Fibroblast of the aortic adventitia (primary cell): ENCODE measurements at regions not wholly inside any gene's neighbourhood (a gene's known extent, or its start where the extent isn't known, plus 50 kb on each side); places are given as distances from the start of the nearest gene placed in this dataset.

Experiments used
- DNase-seq: peaks from one replicate; pipeline ENCODE4 v3.0.0-alpha.2; 2010; ENCODE audit warnings: low read depth
- H3K4me3 ChIP-seq: 2 replicates; pipeline ENCODE4 v1.5.1; 2011; ENCODE audit warnings: low read depth, mild to moderate bottlenecking, control low read depth, low read length, moderate library complexity
- TF ChIP-seq, protein P1 (sequence below): IDR thresholded peaks from 2 replicates; pipeline ENCODE4 v1.5.1; 2011; ENCODE audit warnings: mild to moderate bottlenecking, low read length, control low read depth, inconsistent platforms; ENCODE audit not compliant: insufficient read depth

DNA sequence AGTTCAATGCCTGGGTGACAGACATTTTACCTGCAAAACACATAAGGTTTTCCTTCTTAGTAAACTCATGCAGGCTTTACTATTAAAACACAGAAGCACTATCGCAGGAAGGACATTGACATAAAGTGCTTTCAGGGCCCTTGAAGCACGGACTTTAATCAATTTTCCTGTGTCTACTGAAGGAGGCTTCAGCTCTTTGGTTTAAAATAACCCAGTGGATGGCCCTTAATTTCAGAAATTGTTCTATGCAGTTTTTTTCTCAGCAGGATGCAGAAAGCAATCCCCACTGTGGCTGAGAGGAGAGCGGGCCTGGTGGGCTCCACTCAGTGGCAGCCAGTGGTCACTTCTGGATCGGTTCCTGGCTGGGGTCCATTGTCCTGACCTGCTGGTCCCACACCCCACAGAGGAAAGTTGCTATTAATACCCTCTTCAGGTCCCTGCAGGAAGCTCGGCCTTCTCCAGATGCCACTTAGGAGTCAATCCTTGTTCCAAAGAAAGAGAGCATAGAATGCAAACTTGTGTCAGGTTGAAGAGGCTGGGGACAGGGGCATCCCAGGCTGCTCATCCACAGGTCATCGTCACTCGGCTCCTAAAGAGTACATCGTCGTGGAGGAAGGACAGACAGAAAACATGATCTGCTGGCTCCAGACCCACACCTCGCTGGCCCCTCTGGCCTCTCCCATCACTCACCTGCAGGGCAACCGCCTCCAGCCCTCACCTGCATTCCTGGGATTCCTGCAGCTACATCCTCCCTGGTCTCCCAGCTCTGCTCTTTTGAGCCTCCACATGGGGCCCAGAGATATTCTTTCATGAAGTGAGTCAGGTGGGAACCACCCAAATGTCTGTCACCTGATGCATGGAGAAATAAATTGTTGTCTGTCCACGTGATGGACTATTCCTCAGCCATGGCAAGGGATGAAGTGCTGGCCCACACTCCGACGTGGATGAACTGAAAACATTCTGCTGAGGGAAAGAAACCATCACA is 153.1 kb downstream of the PSMG1 start:
- H3K4me3 ChIP-seq, result no peak overlapping the region
- TF ChIP-seq, protein P1, sequence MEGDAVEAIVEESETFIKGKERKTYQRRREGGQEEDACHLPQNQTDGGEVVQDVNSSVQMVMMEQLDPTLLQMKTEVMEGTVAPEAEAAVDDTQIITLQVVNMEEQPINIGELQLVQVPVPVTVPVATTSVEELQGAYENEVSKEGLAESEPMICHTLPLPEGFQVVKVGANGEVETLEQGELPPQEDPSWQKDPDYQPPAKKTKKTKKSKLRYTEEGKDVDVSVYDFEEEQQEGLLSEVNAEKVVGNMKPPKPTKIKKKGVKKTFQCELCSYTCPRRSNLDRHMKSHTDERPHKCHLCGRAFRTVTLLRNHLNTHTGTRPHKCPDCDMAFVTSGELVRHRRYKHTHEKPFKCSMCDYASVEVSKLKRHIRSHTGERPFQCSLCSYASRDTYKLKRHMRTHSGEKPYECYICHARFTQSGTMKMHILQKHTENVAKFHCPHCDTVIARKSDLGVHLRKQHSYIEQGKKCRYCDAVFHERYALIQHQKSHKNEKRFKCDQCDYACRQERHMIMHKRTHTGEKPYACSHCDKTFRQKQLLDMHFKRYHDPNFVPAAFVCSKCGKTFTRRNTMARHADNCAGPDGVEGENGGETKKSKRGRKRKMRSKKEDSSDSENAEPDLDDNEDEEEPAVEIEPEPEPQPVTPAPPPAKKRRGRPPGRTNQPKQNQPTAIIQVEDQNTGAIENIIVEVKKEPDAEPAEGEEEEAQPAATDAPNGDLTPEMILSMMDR, result no peak
- DNase-seq, result no peak

DNA sequence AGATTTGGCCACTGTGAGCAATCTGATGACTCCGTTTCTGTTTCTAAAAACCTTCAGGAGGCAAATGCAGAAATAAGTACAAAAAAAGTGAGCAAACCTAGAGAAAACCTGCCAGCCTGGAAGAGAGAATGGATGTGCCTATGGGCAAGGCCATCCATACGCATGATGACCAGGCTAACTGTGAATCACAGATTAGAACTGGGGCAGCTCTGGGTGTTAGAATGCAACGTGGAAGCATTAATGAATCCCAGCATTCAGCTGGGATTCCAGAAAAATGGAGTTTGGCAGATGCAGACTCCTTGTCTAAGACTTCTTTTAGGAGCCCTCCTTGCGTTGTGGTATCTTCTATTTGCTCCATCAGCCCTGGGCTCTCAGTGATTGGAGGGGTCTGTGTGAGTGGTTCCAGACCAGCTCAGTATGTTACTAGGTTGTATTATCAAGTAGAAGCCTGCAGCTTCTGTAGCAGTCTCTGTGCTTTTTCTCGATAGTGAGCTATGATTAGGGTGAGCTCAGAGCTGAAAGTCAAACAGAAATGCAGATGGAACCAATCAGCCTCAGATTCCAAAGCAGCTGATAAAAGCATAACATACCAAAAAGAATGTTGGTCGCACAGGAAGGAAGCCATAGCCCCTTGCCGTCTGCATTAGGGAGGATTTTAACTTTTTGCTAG is 154.0 kb downstream of the PSMG1 start:
- TF ChIP-seq, protein P1, result no peak
- no peak overlapping the region for H3K4me3 ChIP-seq

DNA sequence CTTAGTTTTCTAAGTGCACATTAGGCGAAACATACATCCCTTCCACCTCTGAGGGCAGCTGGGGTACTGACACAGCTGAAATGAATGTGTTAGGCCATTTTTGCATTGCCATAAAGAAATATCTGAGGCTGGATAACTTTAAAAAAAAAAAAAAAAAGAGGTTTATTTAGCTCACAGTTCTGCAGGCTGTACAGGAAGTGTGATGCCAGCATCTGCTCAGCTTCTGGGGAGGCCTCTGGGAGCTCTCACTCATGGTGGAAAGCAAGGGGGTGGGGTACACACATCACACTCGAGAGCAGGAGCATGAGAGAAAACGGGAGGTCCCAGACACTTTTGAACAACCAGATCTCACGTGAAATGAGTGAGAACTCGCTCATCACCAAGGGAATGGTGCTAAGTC is 158.1 kb downstream of the PSMG1 start:
- TF ChIP-seq, protein P1, result no peak
- H3K4me3 ChIP-seq, result no peak overlapping the region
- no peak for DNase-seq

More for the DNA sequence above, 154.0 kb downstream of the PSMG1 start:
- peak; percentile 90 for DNase-seq

DNA sequence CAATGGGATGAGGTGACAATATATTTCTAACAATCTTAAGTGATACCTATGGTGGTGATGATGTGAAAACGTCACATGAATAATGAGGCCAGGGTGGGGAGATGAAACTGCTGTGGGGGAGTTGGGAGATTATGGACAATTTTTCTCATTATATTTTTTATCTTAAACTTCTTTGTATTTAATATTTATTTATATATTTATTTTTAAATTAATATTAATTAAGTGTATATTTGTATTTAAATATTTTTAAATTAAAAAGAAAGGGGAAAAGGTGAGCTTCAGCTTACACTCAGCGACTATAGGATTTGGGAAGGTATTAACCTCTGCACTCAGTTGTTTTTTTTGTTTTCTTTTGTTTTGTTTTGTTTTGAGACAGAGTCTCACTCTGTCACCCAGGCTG is 158.7 kb downstream of the PSMG1 start:
- TF ChIP-seq, protein P1, result no peak
- DNase-seq, result no peak
- no peak overlapping the region for H3K4me3 ChIP-seq

DNA sequence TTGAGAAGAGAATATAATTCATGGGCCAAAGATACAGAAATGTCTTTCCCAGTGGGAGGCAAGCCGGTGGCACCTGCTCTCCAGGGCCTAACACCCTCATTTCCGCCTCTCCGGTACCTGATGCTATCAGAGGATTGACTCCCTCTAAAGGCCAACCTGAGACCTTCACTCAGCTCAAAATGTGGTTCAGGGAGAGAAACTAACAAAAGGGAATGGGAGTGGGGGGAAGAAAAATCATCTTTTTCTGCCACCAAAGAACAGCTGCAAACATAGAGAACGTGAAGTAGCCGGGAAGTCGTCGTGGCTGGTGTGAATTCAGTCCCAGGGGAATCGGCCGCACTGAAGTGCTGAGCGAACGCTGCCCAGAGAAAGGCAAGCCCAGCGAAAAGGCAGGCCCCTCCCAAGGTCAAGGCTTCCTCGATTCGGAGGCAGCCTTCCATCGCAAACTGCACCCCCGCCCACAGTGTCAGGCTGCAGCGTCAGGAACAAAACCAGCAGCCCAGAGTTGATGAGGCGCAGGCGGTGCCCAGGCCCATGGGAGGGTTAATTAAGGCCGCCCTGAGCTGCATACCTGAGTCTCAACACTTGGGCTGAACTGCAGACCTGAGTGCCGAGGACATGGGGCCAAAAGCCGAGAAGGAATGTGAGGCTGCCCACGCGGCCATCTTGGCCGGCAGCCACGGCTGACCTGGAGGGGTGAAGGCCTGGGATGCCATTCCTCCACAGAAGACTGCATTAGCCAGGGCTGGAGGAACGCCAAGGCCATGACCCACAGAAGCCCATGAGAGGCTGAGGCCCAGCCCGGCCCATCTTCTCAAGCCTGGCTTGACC is 160.2 kb downstream of the PSMG1 start:
- TF ChIP-seq, protein P1, result peak; percentile 34
- peak; percentile 62 for DNase-seq
- H3K4me3 ChIP-seq, result no peak overlapping the region

DNA sequence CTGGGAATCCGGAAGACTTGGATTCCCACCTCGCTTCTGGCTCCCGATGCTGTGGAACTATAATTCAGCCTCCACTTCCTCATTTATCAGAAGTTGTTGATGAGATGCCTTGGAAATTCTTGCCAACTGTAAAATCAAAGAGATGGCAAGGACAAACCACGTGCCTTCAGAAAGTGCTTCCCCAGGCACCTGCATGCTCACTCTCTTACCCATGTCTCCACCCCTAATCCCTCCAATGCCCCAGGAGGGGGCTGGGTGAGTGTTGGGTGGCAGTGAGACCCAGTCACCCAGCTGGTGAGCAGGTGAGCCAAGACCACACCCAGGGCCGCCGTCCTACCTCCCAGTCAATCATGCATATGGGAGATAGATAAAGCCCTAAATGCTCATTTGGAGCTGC is 160.8 kb downstream of the PSMG1 start:
- TF ChIP-seq, protein P1, result no peak
- no peak for DNase-seq
- H3K4me3 ChIP-seq, result no peak overlapping the region
